RCC 7860 (cell line): ENCODE measurements at regions not wholly inside any gene's neighbourhood (a gene's known extent, or its start where the extent isn't known, plus 50 kb on each side); places are given as distances from the start of the nearest gene placed in this dataset.

Experiments used
- DNase-seq: peaks from one replicate; pipeline ENCODE4 v3.0.0-alpha.2; 2015; ENCODE audit warnings: low spot score
- FAIRE-seq: peaks from 2 replicates; lab custom pipeline; 2012; peaks lifted over from hg19 to GRCh38; lab: Jason Lieb, UNC

DNA sequence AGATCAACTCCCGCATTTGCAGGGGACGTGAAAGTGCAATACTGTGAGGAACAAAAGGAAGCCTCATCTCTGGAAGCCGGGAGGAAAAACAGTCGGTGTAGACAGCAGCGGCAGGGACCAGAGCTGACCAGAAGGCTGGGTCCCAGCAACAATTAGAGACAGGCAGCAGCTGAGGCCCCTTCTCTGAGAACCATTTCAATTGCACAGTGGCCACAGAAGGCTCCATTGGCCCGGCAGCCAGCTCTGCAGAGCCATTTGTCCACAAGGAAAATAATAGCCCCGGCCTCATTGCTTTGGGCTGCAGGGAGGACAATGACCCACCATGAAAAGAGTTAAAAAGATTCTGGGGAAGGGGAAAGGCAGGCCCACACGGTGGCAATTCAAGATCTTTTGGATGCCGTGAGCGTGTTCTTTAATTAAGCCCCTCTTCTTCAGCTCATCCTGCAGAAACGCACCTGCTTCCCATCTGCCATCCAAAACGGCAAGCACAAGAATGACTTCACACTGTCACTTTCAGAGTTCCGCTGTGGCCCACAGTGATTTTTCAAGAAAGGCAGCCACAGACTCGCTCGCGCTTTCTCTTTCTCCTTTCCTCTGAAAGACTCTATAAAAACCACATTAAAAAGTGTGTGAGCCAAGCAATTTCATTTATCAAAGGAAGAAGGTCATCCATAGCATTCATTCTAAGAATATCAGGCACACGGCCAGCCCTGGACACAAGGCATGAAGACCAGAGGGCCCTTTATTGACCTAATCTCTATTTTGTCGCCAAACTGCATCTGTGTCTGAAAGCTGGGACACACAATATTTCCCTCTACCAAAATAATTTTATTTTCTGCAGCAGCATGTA, 293.6 kb downstream of the SOX11 start:
- DNase-seq (no peak), FAIRE-seq (no peak)

DNA sequence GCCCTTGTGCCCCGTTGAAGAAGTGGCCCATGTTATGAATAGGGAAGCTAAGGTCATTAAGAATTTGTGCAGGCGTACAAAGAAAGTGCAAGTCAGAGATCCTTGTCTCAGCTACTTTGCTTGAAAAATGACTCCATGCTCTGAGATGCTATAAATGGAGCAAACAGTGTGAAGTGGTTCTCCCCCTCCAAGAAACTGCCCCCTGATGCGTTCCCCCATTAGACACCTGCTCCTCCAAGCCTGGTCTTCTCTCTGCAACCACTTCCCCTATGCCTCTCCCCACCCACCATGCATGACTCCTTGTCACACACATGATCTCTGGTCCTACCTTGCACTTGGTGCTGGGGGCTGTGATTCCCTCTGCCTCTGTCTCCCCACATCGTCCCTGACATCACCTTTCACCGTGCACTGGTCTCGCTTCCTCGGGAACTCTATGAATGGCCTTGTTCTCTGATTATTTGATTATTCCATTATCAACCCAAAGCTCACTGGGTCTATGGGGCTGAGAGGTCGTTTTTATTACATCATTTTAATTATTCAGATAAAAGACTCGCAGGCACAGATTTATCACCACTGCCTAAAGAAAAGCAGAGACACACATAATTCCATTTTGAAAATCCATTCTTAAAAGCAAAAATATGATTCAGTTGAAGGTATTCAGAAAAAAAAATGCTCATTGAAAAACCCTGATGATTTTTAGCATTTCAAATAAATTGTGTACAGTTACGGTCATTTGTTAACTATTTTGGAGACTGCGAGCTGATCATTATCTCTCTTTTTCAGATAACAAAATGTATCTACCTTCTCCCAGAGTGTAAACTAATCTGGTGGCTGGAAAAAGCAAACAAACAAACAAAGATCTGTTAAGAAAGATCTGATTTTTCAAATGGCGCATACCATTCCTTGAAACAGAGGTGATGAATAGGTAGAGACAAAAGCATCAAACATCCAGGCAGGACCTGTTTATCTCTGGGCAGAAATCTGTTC, 294.9 kb downstream of the SOX11 start:
- DNase-seq = no peak
- no peak for FAIRE-seq

DNA sequence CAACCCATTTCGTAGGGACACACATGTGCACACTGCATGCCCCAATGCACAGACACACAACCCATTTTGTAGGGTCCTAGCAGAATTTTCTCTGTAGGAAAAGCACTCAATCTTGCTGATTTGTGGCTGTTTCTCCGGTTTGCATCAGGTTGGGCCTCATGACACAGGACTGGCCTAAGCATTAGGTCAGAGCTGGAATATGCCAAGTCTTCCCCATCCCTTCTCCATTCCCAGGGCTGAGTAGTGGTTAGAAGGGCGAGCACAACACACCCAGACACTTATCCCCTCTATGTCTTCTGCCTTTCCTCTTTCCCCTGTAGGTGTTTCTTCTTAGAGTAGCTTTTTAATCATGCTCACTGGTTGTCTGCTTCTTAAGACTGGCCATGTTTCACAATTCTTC, 295.9 kb downstream of the SOX11 start:
- FAIRE-seq (no peak), DNase-seq (no peak)

DNA sequence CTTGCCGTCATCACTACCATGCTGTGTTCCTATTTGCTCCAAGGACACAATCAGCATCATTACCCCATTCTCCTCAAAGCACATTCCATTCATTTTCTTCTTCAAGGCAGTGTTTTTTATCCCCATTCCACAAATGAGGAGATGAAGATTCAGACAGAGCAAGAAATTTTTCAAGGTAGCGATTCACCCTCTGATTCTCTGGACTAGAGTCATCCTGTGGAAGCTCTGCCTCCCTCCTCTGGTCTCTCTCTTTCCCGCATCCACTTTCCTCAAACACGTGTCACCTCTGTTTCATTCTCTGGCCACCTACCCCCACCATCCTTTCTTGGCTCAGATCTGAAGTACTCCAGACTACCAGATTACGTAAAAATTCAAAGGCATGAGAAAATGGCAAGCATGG, 297.9 kb downstream of the SOX11 start:
- FAIRE-seq (no peak), DNase-seq (no peak)

DNA sequence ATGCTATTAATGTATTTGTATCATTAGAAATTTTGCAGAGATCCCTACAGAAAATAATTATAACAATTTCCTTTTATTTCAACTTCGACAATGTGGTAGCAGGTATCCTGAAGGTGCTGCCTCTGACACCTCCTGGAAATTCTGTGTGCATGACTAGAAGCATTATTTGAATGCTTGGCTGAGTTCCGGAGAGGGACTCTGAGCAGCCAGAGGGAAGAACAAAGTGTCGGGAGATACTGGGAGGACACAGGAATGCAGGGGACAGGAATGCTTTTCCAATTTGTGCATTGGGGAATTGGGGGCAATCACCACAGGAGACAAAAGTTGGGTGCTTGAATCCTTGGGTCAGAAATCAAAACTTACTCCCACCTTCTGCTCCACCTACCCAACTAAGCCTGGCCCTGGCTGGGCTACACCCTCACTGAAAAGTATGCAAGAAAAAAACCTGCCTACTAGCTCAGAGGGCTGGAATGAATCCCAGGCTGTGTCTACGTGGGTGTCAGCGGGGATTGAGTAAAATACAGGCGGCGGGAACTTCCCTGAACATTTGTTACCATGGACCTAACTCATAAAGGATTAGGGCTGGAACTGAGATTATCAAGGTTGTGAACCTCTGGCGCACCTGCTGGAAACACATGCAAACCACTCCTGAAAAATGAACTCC, 299.3 kb downstream of the SOX11 start:
- DNase-seq (no peak), FAIRE-seq (no peak)

DNA sequence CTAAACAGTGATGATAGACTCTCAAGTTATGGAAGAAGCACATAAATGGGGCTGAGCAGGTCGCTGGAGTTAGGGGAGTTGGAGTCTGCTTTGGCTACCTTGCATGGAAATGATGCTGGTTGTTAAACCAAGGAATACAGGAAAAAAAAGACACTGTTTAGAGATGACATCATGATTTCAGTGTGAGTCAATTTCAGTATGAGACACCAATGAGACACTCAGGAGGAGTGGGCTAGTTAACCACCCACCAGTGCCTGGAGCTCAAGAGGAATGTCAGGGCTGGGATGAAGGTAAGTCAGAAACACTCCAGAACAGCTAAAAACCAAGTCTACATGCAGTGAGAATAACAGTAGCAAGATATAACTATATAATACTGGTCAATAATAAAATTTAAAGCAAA, 303.6 kb downstream of the SOX11 start:
- no peak for FAIRE-seq

DNA sequence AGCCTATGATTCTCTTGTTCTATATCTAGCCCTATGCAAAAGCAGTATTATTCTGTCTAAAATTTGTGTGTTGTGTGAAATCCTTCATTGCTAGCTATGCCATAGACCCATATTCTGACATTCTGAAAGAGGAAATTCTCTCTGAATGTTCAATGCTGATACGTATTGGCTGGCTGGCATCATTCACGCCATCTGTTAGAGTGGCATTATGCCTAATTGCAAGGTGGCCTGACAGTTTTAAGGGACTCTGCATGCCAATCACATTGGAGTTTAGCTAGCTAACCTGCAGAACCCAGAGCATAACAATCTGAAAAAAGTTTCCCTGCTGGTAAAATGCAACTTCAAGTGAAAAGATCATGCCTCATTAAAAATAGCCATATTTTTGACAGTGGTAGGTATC, 316.0 kb downstream of the SOX11 start:
- DNase-seq (no peak), FAIRE-seq (no peak)

More for the DNA sequence above, 303.6 kb downstream of the SOX11 start:
- no peak for DNase-seq

DNA sequence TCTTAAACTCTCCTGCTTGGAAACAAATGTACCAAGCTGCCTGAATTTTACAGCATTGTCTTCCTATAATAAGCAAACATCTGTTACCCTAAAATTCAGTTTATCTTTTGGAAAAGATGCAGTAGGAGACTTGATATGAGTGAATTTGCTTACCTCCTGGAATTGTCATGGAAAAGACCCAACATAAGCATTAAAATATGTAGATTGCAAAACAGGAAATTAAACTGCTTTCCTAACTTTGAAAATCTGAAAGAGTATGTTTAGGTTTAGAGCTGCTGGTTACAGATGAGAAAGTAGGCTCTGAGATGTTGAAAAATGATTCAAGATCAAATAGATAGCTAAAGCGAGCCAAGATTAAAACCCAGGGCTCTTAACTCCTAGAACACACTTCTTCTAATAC, 316.5 kb downstream of the SOX11 start:
- DNase-seq (no peak), FAIRE-seq (no peak)

DNA sequence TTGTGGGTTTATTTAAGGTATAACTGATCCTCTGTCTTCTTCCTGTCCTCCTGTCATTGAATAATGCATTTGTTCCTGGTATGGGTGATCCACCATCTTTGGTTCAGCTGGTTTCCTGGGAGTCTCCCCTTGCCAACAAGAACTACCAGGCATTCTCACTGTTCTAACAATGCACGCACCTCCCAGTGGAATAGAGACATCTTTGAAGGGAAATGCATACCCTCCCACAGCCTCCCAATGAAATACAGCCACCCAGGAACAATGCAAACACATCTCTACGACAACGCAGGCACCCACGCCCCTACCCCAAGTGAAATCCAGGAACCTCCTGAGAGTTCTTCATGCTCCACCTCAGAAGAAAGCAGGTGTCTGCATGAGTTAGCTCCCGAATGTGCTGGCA, 318.0 kb downstream of the SOX11 start:
- FAIRE-seq (no peak), DNase-seq (no peak)

DNA sequence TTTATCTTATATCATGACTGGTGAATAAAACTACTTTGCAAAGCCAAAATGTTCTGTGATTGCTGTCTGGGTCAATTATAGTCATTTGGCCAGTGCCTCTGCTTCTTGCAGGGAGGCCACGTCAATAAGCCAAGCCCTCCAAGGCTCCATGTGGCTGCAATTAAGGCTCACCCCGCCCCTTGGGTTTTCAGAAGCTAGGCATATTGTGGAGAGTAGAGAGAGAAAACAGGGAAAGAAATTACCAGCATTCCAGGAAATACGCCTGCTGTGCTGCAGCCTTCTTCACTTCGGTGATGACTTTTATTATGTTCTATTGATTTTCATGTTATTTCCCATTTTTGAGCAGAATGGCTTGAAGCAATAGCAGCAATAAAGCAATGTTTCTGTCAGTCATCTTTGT, 319.7 kb downstream of the SOX11 start:
- no peak for DNase-seq
- no peak for FAIRE-seq

DNA sequence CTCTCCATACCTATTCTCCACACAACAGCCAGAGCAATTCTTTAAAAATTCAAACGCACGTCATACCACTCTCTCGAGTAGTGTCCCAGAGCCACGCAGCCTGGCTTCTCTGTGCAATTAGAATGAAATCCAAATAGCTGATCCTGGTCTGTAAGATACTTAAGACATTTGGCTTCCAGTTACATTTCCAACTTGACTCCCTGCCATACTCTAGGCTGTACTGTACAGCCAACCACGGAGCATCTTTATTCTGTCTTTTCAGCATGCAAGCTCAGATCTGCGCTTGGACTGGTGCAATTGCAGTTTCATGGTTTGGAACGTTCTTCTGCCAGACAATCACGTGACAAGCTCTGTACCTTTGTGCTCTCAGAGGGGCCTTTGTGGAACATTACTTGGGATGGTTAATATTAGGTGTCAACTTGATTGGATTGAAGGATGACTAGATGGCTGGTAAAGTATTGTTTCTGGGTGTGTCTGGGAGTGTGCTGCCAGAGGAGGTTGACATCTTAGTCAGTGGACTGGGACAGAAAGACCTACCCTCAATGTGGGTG, 325.6 kb downstream of the SOX11 start:
- FAIRE-seq (no peak), DNase-seq (no peak)

DNA sequence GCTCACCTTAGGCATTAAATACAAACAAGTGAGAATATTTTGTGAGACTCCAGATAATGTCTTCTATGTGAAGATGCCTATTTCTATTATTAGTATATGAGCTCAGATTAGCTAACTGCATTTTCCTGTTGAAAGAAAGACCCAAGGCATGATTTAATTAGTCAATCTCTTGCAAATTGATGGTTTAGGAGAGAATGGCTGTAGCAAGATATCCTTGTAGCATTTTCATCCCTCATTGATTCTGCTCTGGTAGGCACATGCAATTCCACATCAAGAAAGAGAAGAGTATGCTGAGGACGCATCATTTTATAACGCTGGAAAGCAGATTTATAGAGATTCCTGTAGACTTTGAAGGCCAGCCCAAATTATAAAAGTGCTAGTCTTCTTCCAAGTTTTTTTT, 332.0 kb downstream of the SOX11 start:
- no peak for DNase-seq
- FAIRE-seq = no peak

DNA sequence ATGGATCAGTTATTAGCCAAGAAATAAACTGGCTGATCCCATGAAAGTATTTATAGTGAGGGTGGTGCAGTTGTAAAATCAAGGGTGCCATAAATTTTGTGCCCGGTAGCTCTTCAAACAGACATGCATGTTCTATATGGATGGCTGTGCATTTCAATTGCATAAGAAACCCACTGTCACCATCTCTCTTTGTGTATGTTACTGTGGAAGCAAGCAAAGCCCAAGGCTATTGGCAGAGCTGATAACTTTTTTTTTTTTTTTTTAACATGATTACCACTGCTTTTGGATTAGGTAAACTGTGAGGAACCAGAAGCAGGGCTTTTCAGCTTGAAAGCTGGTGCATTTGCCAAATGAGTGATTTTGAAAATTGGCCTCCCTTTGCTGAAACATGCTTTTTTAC, 332.6 kb downstream of the SOX11 start:
- no peak for DNase-seq
- FAIRE-seq = no peak

DNA sequence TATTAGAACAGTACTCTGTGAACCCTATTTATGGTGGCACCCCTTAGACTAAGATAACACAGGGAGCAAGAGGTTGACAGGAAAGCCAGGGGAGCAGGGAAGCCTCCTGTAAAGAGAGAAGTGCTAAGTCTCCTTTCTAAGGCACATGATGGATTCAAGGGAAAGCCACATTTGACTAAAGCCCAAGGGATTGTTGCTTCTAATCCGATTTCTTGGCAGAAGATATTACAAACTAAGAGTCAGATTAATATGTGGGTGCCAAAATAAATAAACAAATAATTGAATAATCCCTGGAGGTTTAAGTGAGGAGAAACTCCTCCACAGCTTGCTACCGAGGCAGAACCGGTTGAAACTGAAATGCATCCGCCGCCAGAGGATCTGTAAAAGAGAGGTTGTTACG, 333.2 kb downstream of the SOX11 start:
- FAIRE-seq = no peak
- no peak for DNase-seq

DNA sequence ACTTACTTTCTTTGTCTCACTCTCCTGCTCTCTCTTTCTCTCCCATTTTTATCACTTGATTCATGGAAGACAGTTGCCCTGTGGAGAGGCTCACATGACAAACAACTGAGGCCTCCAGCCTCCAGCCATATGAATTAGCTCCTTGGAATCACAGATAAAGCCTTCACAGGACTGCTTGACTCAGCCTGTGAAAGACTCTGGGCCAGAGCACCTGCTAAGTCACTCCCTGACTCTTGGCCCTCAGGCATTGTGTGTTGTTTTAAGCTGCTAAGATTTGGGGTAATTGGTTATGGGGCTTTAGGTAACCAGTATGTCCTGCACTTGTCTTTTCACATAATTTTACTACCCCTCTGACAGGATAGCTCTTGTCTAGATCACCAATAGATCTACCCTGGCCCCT, 334.9 kb downstream of the SOX11 start:
- FAIRE-seq (no peak), DNase-seq (no peak)

DNA sequence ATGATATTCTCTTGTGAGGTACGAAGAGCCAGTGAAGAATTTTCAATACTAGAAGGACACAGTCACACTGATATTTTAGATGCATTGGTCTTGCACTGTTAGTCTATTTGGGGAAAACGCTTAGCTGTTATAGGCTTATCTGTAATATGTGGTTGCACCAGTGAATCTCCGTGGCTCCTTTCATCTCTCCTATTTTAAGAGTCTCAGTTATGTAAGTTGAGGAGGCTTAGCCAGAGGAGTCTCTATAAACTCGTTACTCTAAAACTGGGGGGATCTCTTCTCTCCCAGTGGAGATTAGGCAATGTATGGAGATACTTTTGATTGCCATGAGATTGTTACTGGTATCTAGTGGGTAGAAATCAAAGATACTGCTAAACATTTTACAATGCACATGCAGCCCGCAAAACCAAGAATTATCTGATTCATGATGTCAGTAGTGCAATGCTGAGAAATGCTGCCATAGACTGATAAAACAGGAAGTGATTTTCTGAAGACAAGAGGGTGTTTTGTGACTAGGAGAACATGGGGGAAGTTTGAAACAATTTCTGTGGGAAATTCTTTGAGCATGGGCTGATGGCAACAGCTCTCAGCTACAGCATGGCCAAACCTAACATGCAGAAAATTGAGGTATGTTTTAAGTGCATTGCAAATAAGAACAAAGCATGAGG, 339.1 kb downstream of the SOX11 start:
- DNase-seq = no peak
- FAIRE-seq = no peak

DNA sequence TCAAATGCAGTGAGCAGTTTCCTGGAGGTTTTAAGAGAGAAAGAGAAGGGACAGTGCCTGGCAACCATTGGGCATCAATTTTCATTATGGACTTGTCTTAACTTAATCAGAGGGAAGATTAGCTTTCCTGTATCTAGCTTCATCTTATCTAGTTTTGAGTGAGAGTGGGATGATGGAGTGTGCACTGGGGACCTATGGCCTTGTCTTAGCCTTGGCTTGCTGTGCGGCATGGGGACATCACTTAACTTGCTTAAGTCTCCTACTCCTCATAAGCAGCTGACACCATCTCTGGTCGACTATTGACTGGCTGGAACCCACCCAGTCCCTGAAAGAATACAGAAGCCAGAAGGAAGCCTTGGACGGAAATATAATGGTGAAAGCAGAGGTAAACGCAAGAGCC, 344.0 kb downstream of the SOX11 start:
- DNase-seq (no peak), FAIRE-seq (no peak)

DNA sequence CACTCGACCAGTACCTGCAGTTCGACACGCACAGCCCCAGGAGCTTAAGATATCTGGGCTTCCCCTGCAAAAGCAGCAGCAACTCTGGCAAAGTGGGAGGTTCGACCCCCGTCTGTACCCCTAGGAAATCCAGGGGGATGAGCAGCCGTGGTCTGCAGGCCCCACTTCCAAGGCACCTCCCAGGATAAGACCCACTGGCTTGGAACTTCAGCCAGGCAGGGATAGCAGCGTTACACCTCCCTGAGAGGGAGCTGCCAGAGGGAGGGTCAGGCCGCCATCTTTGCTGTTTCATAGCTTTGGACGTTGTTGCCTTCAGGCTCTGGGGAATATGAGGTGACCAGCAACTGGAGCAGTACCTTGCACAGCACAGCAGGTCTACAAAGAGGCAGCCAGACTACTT, 351.1 kb downstream of the SOX11 start:
- no peak for FAIRE-seq
- no peak for DNase-seq

DNA sequence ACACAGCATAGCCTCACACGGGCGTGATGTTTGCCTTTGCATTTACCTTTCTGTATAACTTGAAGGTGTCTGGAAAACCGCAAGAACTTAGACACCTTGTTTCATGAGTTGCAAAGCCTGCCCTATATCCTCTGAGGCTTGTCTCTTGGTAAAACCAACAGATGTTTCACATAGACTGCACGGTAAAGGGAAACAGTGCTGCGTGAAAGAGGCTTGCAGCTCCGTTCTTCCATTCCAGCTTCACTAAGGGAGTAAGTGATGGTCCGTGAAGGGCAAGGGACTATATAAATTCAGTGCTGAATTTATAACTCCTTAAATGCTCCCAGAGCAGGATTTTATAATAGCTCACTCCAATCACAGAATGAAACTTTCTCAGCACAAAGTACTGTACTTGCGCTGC, 360.5 kb downstream of the SOX11 start:
- DNase-seq (no peak), FAIRE-seq (no peak)

DNA sequence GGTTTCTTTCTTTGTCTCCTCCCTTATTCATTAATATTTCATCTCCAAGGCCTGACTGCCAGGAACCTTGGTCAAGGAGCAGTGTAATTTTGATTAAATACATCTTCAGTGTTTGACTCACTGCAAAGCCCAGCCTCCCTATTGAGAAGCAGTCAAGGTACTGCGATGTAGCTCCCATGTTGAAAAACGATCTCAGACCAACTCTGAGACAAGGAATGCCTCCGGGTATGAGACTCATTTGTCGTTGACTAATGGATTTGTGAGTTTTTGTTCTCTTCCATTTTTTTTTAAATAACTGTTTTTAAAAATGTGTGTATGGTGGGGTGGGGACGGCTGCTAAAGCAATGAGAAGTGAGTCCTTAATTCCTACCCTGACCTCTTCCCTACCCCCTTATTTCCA, 361.6 kb downstream of the SOX11 start:
- FAIRE-seq (no peak), DNase-seq (no peak)
